ENCODE measurements at regions not wholly inside any gene's neighbourhood (a gene's known extent, or its start where the extent isn't known, plus 50 kb on each side); places are given as distances from the start of the nearest gene placed in this dataset.
"Not testable (repeated sequence)": the region's sequence is repeated elsewhere in the genome, so short reads cannot be mapped to it uniquely, and the experiment has no call there.

DNA sequence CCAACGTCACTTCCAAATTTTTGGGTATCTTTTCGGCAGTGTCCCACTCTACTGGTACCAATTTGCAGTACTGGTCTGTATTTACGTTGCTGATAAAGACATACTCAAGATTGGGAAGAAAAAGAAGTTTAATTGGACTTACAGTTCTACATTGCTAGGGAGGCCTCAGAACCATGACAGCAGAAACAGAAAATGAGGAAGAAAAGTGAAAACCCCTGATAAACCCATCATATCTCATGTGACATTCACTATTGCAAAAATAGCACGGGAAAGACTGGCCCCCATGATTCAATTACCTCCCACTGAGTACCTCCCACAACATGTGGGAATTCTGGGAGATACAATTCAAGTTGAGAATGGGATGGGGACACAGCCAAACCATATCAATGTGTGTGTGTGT lies 364.0 kb upstream of the KCND2 start:
- DNase-seq: peak; percentile 70

DNA sequence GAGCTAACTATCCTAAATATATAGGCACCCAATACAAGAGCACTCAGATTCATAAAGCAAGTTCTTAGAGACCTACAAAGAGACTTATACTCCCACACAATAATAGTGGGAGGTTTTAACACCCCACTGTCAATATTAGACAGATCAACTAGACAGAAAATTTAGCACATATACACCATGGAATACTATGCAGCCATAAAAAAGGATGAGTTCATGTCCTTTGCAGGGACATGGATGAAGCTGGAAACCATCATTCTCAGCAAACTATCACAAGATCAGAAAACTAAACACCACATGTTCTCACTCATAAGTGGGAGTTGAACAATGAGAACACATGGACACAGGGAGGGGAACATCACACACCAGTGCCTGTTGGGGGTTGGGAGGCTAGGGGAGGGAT lies 358.9 kb upstream of the KCND2 start:
- not testable (repeated sequence) for DNase-seq

DNA sequence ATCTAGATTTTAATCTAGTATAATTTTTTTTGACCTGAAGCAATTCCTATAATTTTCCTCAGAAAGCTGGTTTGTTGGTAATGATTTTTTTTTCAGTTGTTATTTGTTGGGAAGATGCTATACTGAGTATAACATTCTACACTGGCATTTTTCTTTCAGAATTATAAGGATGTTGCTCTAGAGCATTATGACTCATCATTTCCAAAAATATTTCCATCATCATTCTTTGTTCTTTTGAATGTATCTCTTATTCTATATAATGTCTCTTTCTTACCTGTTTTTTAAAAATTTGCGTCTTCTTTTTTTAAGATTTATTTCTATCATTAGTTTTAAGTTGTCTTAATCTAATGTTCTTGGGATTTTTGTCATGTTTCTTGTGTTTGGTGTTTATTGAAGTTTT lies 356.5 kb upstream of the KCND2 start:
- no peak for DNase-seq

DNA sequence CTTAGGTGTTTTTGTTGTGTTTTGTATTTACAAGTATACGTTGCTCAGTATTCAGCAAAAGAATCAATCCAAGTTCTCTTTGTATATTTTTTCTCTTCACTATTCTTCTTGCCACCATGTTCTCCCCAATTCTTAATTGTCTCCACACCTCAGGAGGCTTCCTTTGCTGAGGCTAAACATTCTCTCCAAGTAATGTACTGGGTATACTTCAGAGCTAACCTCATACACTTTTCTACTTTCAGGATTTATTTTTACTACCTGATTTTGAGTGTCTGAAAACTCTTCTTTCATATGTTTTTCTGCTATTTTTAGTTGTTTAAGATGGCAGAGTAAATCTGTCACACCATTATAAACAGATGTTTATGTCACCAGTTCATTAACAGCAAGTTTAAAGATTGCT lies 354.8 kb upstream of the KCND2 start:
- DNase-seq: no peak

DNA sequence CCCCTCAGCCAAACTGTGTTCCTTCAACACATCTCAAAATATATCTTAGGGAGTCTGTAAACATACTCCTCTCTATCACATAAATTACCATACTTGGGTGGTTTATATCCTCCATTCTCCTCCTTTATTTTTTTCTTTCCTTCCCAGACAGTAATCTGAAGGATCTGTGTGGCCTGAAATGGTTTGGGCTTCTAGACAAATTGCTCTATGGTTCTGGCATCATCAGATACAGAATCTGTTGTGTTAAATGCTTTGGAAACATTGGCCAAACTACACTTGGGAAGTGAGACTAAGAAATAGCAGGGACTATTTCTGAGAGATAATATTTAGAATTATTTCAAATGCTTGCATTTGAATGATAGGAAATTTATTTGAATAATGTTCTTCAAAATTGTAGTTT lies 353.0 kb upstream of the KCND2 start:
- no peak for DNase-seq

DNA sequence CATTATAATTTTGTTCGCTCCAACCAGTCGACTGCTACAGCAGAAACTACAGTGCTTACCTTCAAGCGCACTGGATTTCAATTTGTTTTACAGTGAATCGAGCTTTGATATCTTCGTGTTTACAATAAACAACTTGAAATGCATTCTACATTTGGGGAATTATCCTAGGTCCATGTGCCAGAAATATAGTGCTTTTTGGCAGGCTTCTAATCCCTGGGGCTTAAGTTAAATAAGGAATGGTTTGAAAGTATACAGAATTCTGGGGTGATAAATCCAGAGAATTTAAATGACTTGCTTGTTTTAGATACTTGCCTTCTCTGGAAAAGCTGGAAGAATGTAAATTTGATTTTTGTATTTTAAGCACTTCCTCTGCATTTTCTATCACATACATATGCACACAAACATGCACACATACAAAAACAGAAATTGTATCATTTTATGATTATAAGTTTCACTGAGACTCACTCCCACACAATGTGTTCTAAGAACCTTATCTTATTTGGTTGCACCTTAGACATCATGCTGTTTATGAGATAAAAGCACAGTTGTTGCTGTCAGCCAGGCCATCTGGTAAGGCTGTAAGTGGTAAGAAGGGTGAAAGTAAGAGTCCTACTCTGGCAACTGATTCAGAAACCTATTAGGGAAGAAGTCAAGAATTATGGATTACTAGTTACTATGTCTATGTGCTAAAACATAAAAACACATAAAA lies 347.2 kb upstream of the KCND2 start:
- peak; percentile 81 for DNase-seq

DNA sequence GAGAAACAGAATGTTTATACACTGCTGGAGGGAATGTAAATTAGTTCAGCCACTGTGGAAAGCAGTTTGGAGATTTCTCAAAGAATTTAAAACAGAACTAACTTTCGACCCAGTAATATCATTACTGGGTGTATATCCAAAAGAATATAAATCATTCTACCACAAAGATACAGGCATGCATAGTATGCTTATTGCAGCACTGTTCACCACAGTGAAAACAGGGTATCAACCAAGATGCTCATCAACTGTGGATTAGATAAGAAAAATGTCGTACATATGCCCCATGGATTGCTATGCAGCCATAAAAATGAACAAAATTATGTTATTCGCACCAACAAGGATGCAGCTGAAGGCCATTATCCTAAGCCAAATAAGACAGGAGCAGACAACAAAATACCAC lies 343.1 kb upstream of the KCND2 start:
- DNase-seq: no peak

DNA sequence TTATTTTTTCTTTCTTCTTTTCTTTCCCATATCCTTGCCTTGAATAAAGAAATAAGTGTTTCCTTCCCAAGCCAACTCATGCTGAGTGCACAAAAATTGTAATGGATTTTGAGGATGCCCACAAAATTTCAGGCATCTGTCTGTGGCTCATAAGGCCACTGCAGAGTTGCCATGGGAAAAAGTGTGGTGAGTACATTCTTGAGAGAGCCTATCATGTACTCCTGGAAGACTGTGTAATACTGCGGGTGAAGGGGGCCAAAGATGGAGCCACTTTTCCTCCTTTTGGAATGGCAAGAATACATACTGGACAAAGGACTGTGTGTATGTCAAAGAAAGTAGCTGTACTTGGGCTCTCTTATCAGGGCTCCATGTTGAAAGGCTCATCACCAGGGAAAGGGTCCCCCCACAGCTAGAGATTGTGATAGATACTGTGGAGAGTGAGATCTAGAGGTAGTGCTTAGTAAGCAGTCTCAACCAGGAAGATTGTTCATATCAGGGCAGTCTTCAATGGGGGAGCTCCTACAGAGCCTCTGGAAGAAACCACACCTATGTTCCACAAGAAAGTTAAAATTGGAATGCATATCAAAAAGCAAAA lies 341.6 kb upstream of the KCND2 start:
- DNase-seq: no peak

DNA sequence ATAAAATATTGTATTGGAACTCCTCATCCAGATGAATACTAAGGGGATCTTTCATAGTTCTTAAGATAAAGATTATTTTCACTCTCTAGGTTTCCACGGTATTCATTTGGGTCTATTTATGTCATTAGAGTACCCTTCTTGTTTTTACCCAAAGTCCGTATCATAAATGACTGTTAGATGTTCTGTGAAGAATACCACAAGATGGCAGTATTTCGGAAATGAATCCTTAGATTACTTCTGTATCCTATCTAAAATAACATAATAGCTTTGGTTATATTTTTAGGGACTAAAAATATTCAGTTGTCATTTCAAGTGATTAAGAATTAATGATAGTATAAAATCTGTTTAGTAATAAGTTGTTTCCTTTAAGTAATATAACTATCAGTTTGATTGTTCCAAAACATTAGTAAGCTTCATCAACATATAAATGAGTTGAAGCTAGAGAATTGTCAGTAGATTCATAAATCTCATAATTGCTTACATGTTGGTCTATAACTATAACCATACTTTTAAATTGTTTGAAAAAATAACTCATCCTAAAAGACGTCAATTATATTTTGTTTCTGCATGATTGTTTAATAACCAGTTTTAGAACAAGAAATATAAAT lies 337.5 kb upstream of the KCND2 start:
- peak; percentile 73 for DNase-seq

DNA sequence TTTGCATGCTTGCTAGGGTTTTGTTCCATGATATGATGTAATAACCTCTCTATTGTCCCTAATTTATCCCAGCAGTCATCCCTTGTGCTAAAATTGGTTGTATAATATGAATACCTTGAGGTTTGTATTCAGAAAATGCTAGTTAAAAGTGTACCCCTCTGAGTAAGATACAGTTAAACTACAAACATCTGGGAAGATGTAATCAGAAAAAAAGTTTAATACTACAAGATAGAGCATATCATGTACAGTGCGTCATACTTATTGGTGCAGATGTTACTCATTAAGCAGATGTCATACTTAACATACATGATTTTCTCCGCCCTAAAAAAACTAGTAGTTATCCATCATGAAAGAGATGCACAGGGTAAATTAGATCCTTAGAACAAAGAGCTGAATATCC lies 336.1 kb upstream of the KCND2 start:
- no peak for DNase-seq

DNA sequence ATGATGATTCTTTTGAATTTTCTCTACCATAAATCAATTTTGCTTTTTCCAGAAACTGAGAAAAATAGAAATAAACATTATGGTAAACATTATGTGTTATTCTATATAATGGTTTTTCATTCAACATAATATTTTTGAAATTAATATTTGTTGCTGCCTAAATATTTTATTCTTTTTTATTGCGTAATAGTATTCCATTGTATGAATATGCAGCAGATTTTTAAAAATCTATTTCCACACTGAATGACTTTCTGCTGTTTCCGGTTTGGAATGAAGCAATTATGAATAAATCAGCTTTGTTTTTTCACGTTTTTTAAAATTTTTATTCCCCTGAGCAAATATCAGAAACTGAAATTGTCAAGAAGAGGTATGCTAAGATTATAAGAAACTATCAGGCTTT lies 335.2 kb upstream of the KCND2 start:
- DNase-seq: no peak

DNA sequence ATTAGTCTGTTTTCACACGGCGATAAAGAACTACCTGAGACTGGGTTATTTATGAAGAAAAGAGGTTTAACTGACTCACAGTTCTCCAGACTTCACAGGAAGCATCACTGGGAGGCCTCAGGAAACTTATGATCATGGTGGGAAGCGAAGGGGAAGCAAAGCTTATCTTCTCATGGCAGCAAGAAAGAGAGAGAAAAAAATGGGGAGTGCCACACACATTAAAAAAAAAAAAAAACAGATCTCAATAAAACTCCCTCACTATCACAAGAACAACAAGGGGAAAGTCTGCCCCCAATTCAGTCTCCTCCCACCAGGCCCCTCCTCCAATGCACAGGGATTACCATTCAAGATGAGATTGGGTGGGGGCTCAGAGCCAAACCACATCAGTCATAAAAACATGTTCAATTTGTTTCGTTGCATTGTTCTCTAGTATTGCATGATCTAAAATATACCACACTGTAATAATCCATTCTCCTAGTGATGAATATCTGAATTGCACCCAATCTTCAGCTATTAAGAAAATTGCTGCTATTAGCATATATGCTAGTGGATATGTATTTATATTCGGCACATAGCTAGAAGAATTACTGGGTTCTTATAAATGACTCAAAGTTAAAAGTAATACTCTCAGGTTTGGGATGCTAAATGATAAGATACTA lies 328.9 kb upstream of the KCND2 start:
- DNase-seq: peak; percentile 87

DNA sequence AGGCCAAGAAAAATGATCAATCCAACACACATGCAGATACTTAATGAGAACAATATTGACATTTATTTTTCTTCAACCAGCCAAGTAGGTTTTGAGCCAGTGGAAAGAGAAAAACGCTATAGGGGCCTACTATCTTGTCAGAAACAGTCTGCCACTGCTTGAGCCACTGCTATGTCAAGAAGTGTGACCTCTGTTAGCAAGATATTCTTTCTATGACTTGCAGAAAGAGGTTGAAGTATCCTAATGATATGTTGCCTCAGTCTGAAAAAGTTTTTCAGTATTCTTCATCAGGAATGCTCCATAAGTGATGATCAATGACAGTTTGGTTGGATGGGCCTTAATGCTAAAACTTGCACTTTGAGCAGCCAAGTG lies 328.4 kb upstream of the KCND2 start:
- peak; percentile 42 for DNase-seq

DNA sequence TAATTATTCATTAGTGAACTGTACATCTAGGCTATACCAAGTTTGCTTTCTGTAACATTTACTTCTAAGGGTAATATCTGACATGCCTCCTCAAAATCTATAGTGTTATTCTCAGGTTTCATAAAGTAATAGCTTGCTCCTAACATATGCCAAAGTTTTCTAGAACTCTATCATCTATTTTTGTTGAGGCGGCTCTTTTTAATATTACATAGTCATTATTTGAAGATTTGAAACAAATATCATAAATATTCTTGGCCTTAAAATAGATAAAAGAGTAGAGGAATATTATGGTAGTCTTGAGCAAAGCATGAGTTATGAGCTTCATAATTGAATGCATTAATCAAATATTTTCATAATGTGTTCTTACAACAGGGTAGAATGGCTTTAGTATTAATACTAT lies 327.2 kb upstream of the KCND2 start:
- no peak for DNase-seq

DNA sequence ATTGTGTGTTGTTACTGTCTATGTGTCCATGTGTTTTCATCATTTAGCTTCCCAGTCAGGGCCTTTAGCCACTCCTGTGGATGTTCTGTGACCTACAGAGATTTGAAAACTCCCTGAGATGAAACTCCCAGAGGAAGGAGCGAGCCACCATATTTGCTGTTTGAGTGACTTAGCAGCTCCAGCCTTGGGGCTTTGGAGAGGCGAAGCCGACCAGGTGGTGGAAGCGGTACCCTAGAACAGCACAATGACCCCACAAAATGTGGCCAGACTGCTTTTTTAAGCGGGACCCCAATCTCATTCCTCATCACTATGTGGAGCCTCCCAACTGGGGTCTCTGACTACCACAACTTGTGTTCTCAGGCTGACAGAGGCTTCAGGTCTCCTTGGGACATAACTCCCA lies 323.9 kb upstream of the KCND2 start:
- DNase-seq: no peak

DNA sequence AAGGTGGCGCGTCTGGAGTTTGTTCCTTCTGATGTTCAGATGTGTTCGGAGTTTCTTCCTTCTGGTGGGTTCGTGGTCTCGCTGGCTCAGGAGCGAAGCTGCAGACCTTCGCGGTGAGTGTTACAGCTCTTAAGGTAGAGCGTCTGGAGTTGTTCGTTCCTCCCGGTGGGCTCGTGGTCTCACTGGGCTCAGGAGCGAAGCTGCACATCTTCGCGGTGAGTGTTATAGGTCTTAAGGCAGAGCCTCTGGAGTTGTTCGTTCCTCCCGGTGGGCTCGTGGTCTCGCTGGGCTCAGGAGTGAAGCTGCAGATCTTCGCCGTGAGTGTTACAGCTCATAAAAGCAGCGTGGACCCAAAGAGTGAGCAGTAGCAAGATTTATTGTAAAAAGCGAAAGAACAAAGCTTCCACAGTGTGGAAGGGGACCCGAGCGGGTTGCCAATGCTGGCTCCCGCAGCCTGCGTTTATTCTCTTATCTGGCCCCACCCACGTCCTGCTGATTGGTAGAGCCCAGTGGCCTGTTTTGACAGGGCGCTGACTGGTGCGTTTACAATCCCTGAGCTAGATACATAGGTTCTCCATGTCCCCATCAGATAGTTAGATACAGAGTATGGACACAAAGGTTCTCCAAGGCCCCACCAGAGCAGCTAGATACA lies 322.5 kb upstream of the KCND2 start:
- DNase-seq: not testable (repeated sequence)

DNA sequence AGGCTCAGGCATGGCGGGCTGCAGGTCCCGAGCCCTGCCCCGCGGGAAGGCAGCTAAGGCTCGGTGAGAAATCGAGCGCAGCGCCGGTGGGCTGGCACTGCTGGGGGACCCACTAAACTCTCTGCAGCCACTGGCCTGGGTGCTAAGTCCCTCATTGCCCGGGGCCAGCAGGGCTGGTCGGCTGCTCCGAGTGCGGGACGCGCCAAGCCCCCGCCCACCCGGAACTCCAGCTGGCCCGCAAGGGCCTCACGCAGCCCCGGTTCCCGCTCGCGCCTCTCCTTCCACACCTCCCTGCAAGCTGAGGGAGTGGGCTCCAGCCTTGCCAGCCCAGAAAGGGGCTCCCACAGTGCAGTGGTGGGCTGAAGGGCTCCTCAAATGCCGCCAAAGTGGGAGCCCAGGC lies 321.4 kb upstream of the KCND2 start:
- not testable (repeated sequence) for DNase-seq

DNA sequence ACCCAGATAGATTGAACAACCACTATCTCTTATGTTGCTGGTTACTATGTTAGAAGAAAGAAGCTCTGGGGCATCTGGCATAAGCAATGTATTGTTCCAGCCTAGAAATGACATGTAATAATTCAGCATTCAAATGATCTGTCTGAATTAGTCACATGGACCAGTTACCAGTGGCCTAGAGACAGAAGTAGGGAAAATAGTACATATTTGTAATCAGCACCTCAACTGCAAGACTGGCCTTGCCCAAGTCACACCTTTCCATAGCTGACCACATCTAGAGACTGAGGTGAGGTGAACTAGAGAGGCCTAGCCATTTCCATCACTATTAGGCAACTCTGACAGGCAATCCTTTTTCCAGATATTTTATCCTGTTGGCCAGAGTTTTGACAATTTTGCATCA lies 315.6 kb upstream of the KCND2 start:
- DNase-seq: no peak

DNA sequence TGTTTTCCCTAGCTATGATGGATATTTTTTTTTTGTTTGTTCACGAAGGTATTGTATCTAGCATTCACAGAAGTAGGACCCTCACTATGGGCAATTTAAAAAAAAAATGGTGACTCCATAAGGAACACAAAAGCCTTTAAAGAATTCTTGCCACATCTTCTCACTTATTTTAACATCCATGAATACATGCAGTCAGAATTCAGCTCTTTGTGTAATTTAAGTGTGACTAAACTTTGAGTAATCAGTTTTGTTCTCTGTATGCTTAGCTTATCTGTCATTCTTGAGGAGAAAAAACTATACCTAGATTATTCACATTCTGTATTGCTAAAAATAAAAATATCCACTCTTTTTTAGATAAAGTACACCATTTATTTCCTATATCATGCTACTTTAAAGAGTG lies 313.2 kb upstream of the KCND2 start:
- DNase-seq: no peak

DNA sequence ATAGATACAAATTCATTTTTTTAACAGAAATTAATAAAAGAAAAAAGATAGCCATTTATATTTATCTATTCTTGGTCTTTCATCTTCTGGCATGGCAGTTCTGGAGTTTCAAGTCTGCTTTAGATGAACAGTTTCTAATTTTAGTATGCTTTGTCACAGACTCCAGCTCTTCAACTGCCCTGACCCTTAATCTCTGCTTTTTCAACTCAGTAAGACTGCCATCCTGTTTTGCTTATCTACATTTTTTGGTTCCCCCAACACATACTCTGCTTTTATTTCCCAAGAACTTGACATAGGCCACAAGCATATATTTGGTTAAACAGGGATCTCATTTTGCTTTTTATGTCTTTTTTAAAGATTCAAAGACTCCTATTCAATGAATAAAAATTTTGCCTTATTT lies 309.3 kb upstream of the KCND2 start:
- DNase-seq: peak; percentile 69

DNA sequence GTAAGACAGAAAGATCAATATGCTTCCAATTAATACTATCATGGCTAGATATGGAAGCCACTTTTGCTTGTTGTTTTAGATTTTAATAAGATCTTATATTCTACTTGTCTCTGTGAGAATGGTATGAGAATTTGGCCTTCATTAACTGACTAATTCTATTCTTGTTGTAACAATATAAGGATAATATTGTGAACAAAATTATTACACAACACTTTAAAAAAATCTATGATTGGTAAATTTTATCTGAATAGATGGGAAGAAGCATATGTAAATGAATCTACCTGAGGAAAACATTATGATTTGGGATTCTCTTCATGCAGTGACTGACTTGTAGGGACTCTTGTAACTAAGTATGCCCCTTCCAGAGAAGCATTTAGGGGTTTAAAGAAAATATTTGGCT lies 308.9 kb upstream of the KCND2 start:
- DNase-seq: no peak

DNA sequence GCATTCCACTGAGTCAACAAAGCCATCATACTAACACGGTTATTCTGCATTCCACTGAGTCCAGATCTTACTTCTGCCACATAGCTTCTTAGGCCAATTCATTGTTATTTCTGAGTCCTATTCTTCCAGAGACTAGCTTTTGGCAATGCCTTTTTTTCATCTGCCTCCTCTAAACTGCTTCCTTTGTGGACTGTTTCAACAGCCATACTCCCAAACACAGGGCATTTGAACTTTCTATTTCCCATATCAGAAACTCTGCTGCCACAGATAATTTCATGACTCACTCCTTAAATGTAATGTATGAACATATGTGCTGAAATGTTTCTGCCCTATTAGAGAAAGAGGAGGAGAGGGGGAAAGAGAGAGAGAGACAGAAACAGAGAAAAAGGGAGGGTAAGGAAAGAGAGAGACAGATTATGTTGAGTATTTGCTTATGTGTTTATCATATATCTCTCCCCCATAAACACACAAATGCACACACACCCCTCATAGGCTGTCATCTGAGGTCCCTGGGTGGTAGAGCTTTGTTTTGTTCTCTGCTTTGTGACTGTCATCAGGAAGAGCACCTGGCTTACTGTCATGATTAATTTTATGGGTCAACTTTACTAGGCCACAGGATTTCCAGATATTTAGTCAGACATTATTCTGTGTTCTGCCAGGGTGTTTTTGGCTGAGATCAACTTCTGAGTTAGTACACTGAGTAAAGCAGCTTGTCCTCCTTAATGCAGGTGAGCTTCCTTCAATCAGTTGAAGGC lies 308.0 kb upstream of the KCND2 start:
- peak; percentile 70 for DNase-seq

DNA sequence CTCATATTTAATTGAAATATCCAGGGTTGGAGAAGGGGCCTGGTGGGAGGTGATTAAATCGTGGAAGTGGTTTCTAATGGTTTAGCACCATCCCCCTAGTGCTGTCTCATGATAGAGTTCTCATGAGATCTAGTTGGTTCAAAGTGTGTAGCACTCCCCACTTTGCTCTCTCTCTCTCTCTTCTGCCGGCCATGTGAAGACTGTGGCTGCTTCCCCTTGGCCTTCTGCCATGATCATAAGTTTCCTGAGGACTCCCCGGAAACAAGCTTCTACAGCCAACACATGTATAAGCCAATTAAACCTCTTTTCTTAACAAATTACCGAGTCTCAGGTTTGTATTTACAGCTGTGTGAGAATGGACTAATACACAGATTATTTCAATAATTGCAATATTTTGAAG lies 305.8 kb upstream of the KCND2 start:
- no peak for DNase-seq
